Kidney (tissue), 13 donors: ENCODE measurements at regions not wholly inside any gene's neighbourhood (a gene's known extent, or its start where the extent isn't known, plus 50 kb on each side); places are given as distances from the start of the nearest gene placed in this dataset.

Experiments used
- DNase-seq, 5 donors: peaks; one replicate each; pipeline ENCODE4 v3.0.0-alpha.2; 2013 to 2020
- FAIRE-seq: peaks from 2 replicates; lab custom pipeline; 2012; peaks lifted over from hg19 to GRCh38; lab: Jason Lieb, UNC
- H3K27ac ChIP-seq, 2 donors: one replicate each; pipeline ENCODE4 v1.7.0; 2013; ENCODE audit warnings: low read depth in 2 of 2, low read length in 2 of 2, inconsistent platforms in 1 of 2
- H3K27me3 ChIP-seq: one replicate; pipeline ENCODE4 v1.7.1; 2013; ENCODE audit warnings: low read length, inconsistent platforms; ENCODE audit not compliant: control insufficient read depth, insufficient read depth
- H3K36me3 ChIP-seq, 3 donors: one replicate each; pipeline versions ENCODE4 v1.7.0 to v1.7.1; 2013; ENCODE audit warnings: low read length in 3 of 3, control low read depth in 1 of 3, inconsistent platforms in 1 of 3; ENCODE audit not compliant: insufficient read depth in 3 of 3, control insufficient read depth in 2 of 3
- H3K4me1 ChIP-seq, 3 donors: one replicate each; pipeline versions ENCODE4 v1.7.0 to v1.7.1; 2013; ENCODE audit warnings: low read length in 3 of 3, inconsistent platforms in 1 of 3, low read depth in 1 of 3; ENCODE audit not compliant: control insufficient read depth in 2 of 3, insufficient read depth in 2 of 3
- H3K4me3 ChIP-seq, 3 donors: one replicate each; pipeline versions ENCODE4 v1.7.0 to v1.8.1; 2013; ENCODE audit warnings: low read length in 3 of 3, control low read depth in 1 of 3, inconsistent platforms in 1 of 3
- H3K9ac ChIP-seq, 3 donors: one replicate each; pipeline versions ENCODE4 v1.7.0 to v1.7.1; 2013; ENCODE audit warnings: low read length in 3 of 3, control low read depth in 1 of 3, inconsistent platforms in 1 of 3
- H3K9me3 ChIP-seq, 3 donors: one replicate each; pipeline versions ENCODE4 v1.7.0 to v1.7.1; 2013; ENCODE audit warnings: low read length in 3 of 3, control low read depth in 1 of 3, inconsistent platforms in 1 of 3; ENCODE audit not compliant: control insufficient read depth in 2 of 3, insufficient read depth in 1 of 3
- intact Hi-C: fragments of 100-400 bp; cut with DNase I; formaldehyde crosslinking; loops from one replicate; pipeline ENCODE4 v1.11.1; 2022
- TF ChIP-seq, protein P1 (sequence below): IDR thresholded peaks from 3 replicates; pipeline ENCODE4 v1.5.1; 2012; ENCODE audit warnings: mild to moderate bottlenecking, moderate library complexity, borderline replicate concordance; ENCODE audit not compliant: insufficient read depth; ENCODE audit errors: extremely low read depth
- donor health status: control.
- donor health status: control.
- donor health status: control.
- donor health status: control.
- donor health status: control.
- donor health status: DM: yes; HTN: yes; CAD: no.
- donor health status: Normal renal cell carcinoma (clear cell type).

DNA sequence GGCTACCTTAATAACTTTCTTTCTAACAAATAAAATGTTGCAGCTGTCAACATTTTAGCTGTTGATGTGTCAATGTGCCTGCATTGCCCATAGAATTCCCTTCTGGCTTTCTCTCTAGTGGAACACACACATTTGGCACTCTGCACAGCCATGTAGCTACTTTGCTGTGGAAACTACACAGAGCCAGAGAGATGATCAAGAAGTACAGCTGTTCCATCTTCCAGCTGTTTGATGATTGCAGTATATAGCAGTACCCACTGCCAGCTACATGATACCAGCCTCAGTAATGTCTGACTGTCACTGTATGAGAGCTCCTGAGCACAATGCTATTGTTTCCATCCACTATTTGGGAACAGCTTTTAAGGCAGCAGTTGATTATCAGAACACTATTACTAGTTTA is 843.0 kb downstream of the PCDH17 start:
- TF ChIP-seq, protein P1, sequence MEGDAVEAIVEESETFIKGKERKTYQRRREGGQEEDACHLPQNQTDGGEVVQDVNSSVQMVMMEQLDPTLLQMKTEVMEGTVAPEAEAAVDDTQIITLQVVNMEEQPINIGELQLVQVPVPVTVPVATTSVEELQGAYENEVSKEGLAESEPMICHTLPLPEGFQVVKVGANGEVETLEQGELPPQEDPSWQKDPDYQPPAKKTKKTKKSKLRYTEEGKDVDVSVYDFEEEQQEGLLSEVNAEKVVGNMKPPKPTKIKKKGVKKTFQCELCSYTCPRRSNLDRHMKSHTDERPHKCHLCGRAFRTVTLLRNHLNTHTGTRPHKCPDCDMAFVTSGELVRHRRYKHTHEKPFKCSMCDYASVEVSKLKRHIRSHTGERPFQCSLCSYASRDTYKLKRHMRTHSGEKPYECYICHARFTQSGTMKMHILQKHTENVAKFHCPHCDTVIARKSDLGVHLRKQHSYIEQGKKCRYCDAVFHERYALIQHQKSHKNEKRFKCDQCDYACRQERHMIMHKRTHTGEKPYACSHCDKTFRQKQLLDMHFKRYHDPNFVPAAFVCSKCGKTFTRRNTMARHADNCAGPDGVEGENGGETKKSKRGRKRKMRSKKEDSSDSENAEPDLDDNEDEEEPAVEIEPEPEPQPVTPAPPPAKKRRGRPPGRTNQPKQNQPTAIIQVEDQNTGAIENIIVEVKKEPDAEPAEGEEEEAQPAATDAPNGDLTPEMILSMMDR, result no peak
- Histone ChIP-seq H3K27me3 (no peaks in the 10 kb centered on the region), H3K9ac (no peak overlapping the region), H3K4me3 (no peak overlapping the region), H3K36me3 (no peaks in the 10 kb centered on the region), H3K9me3 (no peaks in the 10 kb centered on the region), H3K27ac (no peak overlapping the region), H3K4me1 (no peaks in the 10 kb centered on the region)
- intact Hi-C loops, result no loop called here
- DNase-seq, result no peak
- FAIRE-seq, result no peak

DNA sequence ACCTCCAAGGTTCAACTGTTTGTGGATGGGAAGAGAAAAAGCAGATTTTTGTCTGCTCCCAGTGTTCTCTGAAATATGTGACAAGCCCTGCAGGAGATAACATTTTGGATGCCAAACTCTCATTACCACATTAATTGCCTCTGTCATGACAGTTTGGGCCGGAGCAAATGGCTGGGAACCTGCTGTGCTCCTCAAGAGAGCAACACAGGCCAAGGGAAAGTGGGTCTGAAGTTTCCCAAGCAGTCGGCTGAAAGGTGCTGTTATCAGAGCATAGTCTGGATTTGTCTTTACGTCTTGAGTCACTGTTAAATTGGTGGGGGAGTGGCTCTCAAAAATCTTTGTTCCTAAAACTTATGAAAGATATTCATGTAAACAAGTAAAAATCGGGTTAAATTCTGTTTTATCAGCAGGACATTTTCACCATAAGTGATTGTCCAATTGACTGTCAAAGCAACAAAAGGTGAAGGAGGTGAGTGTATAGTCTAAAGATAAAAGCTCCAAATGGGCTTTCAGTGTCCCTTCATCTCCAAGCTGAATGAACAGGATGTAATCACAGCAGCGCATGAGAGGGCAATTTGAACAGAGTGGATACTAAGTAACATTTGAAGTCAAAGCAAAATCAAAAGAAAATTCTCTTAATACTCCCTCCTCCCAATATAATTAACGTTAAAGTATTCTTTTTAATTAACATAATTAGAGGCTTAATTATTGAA is 844.8 kb downstream of the PCDH17 start:
- FAIRE-seq, result no peak
- Histone ChIP-seq H3K9ac (no peak overlapping the region), H3K4me1 (no peaks in the 10 kb centered on the region), H3K27me3 (no peaks in the 10 kb centered on the region), H3K4me3 (no peak overlapping the region), H3K36me3 (no peaks in the 10 kb centered on the region), H3K9me3 (no peaks in the 10 kb centered on the region), H3K27ac (no peak overlapping the region)
- TF ChIP-seq, protein P1, result no peak
- no peak for DNase-seq
- intact Hi-C loops, result no loop called here

DNA sequence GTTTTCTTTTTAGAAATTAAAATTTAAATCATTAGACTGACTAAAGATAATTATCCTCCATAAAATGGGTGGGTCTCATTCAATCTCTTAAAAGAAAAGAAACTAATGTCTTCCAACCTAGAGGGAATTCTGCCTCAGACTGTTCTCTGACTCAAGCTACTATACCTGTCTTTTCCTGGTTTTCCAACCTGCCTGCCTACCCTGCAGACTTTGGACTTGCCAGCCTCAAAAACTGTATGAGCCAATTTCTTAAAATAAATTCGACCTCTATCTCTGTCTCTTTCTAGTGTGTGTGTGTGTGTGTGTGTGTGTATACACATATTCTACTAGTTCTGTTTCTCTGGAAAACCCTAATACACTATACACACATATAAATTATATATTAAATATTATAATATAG is 847.3 kb downstream of the PCDH17 start:
- no peaks in the 10 kb centered on the region for H3K36me3 ChIP-seq
- H3K4me3 ChIP-seq, result no peak overlapping the region
- intact Hi-C loops, result no loop called here

More for the DNA sequence above, 847.3 kb downstream of the PCDH17 start:
- Histone ChIP-seq H3K27me3 (no peaks in the 10 kb centered on the region), H3K4me1 (no peaks in the 10 kb centered on the region), H3K27ac (no peak overlapping the region), H3K9ac (no peak overlapping the region), H3K9me3 (no peaks in the 10 kb centered on the region)
- FAIRE-seq (no peak), DNase-seq (no peak)
- TF ChIP-seq, protein P1, result no peak
